Iris pigment epithelial cell (primary cell): ENCODE measurements at regions not wholly inside any gene's neighbourhood (a gene's known extent, or its start where the extent isn't known, plus 50 kb on each side); places are given as distances from the start of the nearest gene placed in this dataset.
A peak's percentile ranks its signal among the peaks of the same experiment; 100 is the strongest.
"Not testable (repeated sequence)": the region's sequence is repeated elsewhere in the genome, so short reads cannot be mapped to it uniquely, and the experiment has no call there.

Source experiments
- DNase-seq: peaks from one replicate; pipeline ENCODE4 v3.0.0-alpha.2; 2011; ENCODE audit warnings: low read depth

GRCh38 chr7:138370956-138371355, 89.1 kb upstream of the TRIM24 start:
- peak; percentile 4 for DNase-seq

DNA sequence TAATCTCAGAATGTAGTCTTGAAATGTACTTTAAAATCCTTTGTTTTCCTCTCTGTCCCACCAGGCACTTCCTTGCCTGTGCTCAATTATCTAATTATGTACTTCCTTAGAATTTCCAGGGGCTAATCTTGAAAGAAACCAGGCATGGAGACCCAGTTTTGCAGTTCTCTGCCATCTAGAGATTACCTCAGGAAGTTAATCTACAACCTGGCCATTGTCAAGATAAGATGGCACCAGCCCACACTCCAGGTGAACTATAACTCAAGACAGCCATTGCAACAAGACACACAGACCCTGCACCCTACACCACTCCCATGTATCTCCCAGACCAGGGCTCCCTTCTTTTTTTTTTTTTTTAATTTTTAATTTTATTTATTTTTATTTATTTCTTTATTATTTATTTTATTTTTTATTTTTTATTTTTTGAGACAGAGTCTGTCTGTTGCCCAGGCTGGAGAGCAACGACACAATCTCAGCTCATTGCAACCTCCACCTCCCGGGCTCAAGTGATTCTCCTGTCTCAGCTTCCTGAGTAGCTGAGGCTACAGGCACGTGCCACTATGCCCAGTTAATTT, 85.9 kb upstream of the TRIM24 start:
- no peak for DNase-seq

GRCh38 chr7:138377306-138377705, 82.8 kb upstream of the TRIM24 start:
- DNase-seq, result no peak

DNA sequence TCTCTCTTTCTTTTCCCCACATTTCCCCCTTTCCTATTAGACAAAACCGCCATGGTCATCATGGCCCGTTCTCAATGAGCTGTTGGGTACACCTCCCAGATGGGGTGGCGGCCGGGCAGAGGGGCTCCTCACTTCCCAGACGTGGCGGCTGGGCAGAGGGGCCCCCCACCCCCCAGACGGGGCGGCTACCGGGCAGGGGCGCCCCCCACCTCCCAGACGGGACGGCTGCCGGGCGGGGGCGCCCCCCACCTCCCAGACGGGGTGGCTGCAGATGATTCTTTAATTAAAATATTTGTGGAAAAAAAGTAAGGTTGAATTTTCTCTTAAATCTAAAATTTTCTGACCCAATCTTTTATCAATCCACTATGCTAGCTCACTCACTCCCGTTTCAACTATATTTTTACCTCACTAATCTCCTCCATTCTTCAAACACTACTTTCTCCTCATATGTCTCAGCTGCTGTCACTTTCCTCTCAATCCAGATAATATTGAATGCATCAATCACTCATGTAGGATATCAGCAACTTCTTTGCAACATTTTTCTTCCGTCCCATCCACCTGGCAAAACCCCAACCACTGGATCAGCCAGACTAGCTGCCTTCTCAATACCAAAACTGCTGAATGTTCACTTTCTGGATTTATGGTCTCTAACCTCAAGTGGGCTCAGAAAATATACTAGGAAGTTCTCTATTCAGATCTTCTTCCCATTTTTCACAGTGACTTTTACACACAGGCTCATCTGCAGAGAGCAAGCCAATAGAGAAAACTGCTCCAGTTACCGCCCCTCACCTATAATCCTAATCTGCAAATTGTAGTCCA, 81.1 kb upstream of the TRIM24 start:
- DNase-seq, result no peak

DNA sequence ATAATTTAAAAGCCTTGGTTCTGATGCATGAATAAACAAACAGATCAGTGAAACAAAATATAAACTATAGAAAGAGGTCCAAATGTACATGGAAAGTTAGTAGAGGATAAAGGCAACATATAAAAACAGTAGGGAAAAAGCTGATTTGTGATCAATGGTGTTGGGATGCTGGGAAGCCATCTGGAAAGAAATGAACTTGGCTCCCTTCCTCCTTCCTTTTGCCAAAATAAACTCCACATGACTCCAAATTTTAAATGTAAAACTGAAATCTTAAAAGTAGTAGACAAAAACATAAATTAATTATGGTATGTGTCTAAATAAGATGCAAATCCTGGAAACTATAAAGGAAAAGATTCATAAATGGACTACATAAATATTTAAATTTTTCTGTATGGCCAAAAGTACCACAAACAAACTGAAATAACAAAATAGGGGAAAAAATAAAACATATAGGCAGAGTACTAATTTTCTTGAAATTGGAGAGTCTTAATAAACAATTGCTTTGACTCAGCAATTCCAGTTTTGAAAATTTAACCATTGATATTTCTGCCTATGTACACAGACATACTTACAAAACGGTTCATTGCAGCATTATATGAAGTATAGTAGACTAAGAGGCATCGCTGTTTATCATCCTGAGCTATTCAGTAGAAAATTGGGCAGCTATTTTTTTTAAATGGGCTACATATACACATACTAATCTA, 77.0 kb upstream of the TRIM24 start:
- DNase-seq, result no peak

DNA sequence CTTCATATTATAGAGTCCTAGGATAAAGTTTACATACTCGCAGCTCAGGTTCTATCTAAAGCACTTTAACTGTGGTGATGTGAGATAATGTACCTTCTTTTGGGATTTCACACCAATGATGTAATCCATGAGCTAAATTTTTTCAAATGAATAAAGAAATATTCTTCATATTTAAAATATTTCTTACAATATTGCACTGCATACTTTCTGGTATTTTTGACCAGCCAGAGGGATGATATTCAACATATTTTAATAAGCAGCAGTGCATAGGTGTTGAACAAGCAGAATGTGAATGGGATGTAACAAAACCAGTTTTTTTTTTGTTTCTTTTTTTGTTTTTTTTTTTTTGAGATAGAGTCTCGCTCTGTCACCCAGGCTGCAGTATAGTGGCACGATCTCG, 73.2 kb upstream of the TRIM24 start:
- no peak for DNase-seq

DNA sequence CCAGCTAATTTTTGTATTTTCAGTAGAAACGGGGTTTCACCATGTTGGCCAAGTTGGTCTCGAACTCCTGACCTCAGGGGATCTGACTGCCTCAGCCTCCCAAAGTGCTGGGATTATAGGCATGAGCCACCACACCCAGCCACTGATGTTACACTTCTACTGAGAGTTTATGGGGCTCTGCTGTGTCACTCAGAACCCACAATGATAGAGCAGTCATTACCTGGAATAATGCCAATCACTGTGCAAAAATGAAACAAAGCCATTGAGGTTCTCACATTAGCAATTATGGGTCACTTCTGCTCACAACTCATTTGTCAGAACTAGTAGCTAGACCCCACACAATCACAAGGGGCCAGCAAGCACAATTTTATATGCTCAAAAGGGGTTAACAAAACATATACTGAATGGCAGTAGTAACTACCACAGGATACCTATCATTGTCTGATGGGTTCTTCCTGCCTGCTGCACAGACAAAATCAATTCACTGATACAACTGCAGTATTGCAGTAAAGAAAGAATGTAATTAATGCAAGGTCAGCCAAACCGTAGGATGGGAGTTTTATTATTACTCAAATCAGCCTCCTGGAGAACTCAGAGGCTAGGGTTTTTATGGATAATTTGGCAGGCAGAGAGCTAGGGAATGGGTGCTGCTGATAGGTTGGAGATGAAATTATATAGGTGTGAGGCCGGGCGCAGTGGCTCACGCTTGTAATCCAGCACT, 72.1 kb upstream of the TRIM24 start:
- no peak for DNase-seq

DNA sequence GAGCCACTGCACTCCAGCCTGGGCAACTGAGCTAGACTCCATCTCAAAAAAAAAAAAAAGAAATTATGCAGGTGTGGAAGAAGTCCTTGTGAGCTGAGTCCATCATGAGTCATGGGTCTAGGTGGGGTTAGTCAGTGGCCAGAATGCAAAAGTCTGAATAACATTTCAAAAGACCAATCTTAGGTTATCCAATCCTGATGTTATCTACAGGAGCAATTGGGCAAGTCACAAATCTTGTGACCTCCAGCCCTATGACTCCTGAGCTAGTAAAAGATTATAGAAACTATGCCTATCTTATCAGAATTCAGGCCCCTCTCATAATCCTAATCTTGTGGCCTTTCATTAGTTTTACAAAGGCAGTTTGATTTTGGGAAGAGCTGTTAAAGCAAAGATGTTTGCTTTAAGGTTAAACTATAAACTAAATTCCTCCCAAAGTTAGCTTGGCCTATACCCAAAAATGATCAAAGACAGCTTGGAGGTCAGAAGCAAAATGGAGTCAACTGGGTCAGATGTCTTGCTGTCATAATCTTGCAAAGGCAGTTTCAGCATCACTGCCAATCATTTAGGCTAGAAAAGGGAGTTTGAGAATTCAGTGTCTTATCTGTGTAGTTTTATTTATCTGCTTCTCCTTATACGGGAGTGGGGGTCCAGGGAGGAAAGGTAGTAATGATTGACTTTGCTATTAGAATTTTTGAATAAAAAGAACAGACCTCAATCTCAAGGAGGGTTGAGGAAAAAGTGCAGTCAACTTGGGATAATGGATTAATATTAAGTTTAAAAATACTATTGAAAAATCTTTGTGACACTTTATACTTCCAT, 71.2 kb upstream of the TRIM24 start:
- peak; percentile 6 for DNase-seq

- DNase-seq, result no peak
Observed at GRCh38 chr7:138395763-138396162, 64.3 kb upstream of the TRIM24 start.

- DNase-seq, result no peak
Observed at GRCh38 chr7:138396251-138397070, 63.6 kb upstream of the TRIM24 start.

GRCh38 chr7:138397071-138397433, 63.0 kb upstream of the TRIM24 start:
- not testable (repeated sequence) for DNase-seq

DNA sequence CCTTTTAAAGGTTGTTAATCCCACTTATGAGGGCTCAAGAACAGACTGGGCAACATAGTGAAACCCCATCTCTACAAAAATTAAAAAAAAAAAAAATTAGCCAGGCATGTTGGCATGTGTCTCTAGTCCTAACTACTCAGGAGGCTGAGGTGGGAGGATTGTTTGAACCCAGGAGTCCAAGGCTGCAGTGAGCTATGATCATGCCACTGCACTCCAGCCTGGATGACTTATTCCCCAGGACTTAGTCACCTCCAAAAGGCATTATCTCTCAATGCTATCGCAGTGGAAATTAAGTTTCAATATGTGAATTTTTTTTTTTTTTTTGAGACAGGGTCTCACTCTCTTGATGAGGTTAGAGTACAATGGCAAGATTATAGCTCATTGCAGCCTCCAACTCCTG, 61.2 kb upstream of the TRIM24 start:
- no peak for DNase-seq

DNA sequence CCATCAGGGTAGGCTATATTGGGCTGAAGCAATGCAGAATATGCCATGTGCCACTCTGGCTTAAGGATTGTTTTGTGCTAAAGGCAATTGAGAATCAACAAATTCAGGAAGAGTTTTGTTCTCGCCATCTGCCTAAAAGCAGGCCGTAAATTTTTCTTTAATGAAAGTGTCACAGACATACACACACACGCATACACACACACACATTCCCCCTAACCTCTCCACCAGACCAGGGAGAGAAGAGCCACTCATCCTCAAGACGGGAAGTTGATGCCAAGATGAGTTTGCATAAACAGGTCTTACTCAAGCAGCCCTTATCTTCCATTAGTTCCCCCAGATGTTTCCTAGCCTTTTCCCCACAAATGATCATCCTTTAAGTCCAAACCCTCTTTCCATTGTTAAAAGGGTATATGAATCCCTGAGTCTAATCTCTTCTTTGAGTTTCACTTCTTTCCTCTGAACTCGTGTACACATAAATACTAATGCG, 59.6 kb upstream of the TRIM24 start:
- DNase-seq, result no peak

DNA sequence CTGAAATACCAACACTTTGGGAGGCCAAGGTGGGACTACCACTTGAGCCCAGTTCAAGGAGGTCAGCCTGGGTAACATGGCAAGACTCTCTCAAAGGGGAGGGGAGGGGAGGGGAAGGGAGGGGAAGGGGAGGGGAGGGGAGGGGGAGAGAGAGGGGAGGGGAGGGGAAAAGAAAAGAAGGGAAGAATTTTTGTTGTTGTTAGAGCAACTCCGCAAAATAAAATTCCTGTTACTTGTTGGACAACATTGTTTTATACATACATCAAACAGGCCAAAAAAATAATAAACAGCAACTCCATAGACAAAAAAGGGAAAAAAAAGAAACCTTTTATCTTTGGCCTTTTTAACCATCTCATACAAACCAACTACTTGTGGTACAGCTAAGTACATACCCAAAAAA, 57.3 kb upstream of the TRIM24 start:
- DNase-seq, result no peak

GRCh38 chr7:138405496-138405895, 54.6 kb upstream of the TRIM24 start:
- DNase-seq, result no peak

GRCh38 chr7:138407792-138408191, 52.3 kb upstream of the TRIM24 start:
- DNase-seq, result no peak
